8988T (cell line): ENCODE measurements at regions not wholly inside any gene's neighbourhood (a gene's known extent, or its start where the extent isn't known, plus 50 kb on each side); places are given as distances from the start of the nearest gene placed in this dataset.
"Not testable (repeated sequence)": the region's sequence is repeated elsewhere in the genome, so short reads cannot be mapped to it uniquely, and the experiment has no call there.

Experiments
- DNase-seq: peaks from one replicate; pipeline ENCODE4 v3.0.0; 2011

DNA sequence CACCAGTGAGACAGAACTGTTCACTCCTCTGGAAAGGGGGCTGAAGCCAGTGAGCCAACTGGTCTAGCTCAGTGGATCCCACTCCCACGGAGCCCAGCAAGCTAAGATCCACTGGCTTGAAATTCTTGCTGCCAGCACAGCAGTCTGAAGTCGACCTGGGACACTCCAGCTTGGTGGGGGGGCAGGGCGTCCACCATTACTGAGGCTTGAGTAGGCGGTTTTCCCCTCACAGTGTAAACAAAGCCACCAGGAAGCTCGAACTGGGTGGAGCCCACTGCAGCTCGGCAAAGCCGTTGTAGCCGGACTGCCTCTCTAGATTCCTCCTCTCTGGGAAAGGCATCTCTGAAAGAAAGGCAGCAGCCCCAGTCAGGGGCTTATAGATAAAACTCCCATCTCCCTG is 52.3 kb upstream of the BBX start:
- not testable (repeated sequence) for DNase-seq
